Upper lobe of right lung (tissue), 1 donor: ENCODE measurements at regions not wholly inside any gene's neighbourhood (a gene's known extent, or its start where the extent isn't known, plus 50 kb on each side); places are given as distances from the start of the nearest gene placed in this dataset.

Source experiments
- ATAC-seq: fragments of 200-7000 bp; cut with Tn5 transposase; one replicate; pipeline ENCODE4 v1.9.1; 2020; ENCODE audit warnings: mild to moderate bottlenecking, moderate library complexity
- DNase-seq: peaks from one replicate; pipeline ENCODE4 v3.0.0-alpha.2; 2020
- H3K27ac ChIP-seq: fragments of 200-600 bp; one replicate; pipeline ENCODE4 v1.8.0; 2022
- H3K27me3 ChIP-seq: fragments of 200-600 bp; one replicate; pipeline ENCODE4 v1.8.0; 2022; ENCODE audit warnings: mild to moderate bottlenecking
- H3K36me3 ChIP-seq: fragments of 200-600 bp; one replicate; pipeline ENCODE4 v1.8.0; 2022
- H3K4me1 ChIP-seq: fragments of 200-600 bp; one replicate; pipeline ENCODE4 v1.8.0; 2022
- H3K4me3 ChIP-seq: fragments of 200-600 bp; one replicate; pipeline ENCODE4 v1.8.0; 2022; ENCODE audit warnings: mild to moderate bottlenecking
- H3K9me3 ChIP-seq: fragments of 200-600 bp; one replicate; pipeline ENCODE4 v1.8.0; 2022
- intact Hi-C: fragments of 100-400 bp; cut with DNase I; formaldehyde crosslinking; loops from one replicate; pipeline ENCODE4 v1.11.0; 2022
- TF ChIP-seq, protein P1 (sequence below): fragments of 200-600 bp; IDR thresholded peaks from one replicate; pipeline ENCODE4 v1.8.0; 2022; ENCODE audit warnings: antibody characterized with exemption
- donor health status: DM: no; HTN: yes; CAD: no; lungs with severe emphysema.

GRCh38 chr5:36450229-36451014 is 148.7 kb upstream of the RANBP3L start:
- no peaks in the 10 kb centered on the region for H3K9me3 ChIP-seq
- no peaks in the 10 kb centered on the region for H3K27me3 ChIP-seq
- H3K4me3 ChIP-seq, result no peak overlapping the region
- intact Hi-C loops, result no loop called here
- TF ChIP-seq, protein P1, sequence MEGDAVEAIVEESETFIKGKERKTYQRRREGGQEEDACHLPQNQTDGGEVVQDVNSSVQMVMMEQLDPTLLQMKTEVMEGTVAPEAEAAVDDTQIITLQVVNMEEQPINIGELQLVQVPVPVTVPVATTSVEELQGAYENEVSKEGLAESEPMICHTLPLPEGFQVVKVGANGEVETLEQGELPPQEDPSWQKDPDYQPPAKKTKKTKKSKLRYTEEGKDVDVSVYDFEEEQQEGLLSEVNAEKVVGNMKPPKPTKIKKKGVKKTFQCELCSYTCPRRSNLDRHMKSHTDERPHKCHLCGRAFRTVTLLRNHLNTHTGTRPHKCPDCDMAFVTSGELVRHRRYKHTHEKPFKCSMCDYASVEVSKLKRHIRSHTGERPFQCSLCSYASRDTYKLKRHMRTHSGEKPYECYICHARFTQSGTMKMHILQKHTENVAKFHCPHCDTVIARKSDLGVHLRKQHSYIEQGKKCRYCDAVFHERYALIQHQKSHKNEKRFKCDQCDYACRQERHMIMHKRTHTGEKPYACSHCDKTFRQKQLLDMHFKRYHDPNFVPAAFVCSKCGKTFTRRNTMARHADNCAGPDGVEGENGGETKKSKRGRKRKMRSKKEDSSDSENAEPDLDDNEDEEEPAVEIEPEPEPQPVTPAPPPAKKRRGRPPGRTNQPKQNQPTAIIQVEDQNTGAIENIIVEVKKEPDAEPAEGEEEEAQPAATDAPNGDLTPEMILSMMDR, result no peak
- DNase-seq (no peak), ATAC-seq (no peak)
- H3K27ac ChIP-seq, result no peak overlapping the region
- no peaks in the 10 kb centered on the region for H3K36me3 ChIP-seq
- H3K4me1 ChIP-seq, result no peaks in the 10 kb centered on the region

DNA sequence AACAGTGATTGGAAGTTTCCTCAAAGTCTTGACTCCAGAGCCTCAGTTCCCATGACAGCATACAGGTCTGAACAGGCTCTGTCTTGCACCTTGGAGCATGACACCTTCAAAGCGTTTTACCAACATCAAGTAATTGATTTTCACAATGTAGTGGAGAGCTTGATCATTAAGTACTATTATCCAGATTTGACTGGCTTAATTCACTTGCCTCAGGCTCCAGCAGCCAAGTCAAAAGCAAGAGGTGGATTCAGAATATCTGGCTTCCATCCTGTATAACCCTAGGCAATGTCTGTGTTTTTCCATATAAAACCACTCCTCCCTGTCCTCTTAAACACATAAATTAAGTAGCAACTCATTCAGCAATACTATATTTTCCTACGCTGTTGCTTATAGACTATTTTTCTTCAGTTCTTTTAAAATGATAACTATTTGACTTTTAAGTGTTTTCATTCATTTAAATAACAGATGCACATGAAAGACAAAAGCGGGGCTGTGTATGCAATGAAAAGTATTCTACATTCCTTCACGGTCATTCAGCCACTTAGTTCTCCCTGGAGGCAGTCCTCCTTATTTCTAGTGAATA is 150.8 kb upstream of the RANBP3L start:
- H3K36me3 ChIP-seq, result no peaks in the 10 kb centered on the region
- TF ChIP-seq, protein P1, result no peak
- no peaks in the 10 kb centered on the region for H3K9me3 ChIP-seq
- no peaks in the 10 kb centered on the region for H3K27me3 ChIP-seq
- H3K4me1 ChIP-seq, result no peaks in the 10 kb centered on the region
- ATAC-seq (no peak), DNase-seq (no peak)
- intact Hi-C loops, result no loop called here
- H3K4me3 ChIP-seq, result no peak overlapping the region
- H3K27ac ChIP-seq, result no peak overlapping the region

GRCh38 chr5:36457511-36458270 is 148.7 kb upstream of the SLC1A3 start:
- ATAC-seq (no peak), DNase-seq (no peak)
- TF ChIP-seq, protein P1, result no peak
- Histone ChIP-seq H3K27me3 (no peaks in the 10 kb centered on the region), H3K4me3 (no peak overlapping the region), H3K27ac (no peak overlapping the region), H3K4me1 (no peaks in the 10 kb centered on the region), H3K9me3 (no peaks in the 10 kb centered on the region), H3K36me3 (no peaks in the 10 kb centered on the region)
- intact Hi-C loops, result no loop called here

GRCh38 chr5:36458746-36459145 is 147.7 kb upstream of the SLC1A3 start:
- Histone ChIP-seq H3K4me3 (no peak overlapping the region), H3K27me3 (peaks cover 4% of the 10 kb centered on the region), H3K4me1 (no peaks in the 10 kb centered on the region), H3K9me3 (no peaks in the 10 kb centered on the region), H3K27ac (no peak overlapping the region), H3K36me3 (no peaks in the 10 kb centered on the region)
- ATAC-seq (no peak), DNase-seq (no peak)
- intact Hi-C loops, result no loop called here
- TF ChIP-seq, protein P1, result no peak

GRCh38 chr5:36459176-36460135 is 146.9 kb upstream of the SLC1A3 start:
- Histone ChIP-seq H3K36me3 (no peaks in the 10 kb centered on the region), H3K4me3 (no peak overlapping the region), H3K9me3 (no peaks in the 10 kb centered on the region), H3K4me1 (no peaks in the 10 kb centered on the region), H3K27ac (no peak overlapping the region), H3K27me3 (peaks cover 4% of the 10 kb centered on the region)
- intact Hi-C loops, result no loop called here
- TF ChIP-seq, protein P1, result peak; percentile 17
- no peak for DNase-seq
- no peak for ATAC-seq
